Kasumi-1 (cell line): ENCODE measurements at regions not wholly inside any gene's neighbourhood (a gene's known extent, or its start where the extent isn't known, plus 50 kb on each side); places are given as distances from the start of the nearest gene placed in this dataset.

Experiments
- DNase-seq, 2 experiments: peaks; one replicate each; lab custom pipeline; 2025; lab: John Stamatoyannopoulos, UW

DNA sequence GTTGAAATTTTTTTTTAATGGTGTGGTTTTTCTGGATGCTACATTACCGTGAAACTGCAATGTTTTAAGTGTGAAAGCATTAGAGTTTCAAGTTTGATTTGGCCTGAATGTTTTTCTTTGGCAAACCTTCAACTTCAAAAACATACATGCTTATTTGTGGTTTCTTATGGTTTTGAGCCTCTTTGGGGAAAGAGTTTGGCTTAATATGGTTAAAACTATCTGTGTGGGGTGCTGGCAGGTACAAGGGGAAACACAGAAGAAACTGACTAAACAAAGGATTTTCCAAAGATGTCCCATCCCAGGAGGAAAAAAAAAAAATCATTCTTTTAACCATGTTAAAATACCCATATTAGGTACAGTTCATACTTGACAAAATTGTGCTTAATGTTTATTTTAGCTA lies 121.1 kb downstream of the HGF start:
- DNase-seq, result no peak

- DNase-seq, result no peak
Observed at GRCh38 chr7:81645435-81645834, 124.4 kb downstream of the HGF start.

- DNase-seq, result no peak
Observed at GRCh38 chr7:81641873-81642272, 128.0 kb downstream of the HGF start.

GRCh38 chr7:81638198-81638597 lies 131.6 kb downstream of the HGF start:
- no peak for DNase-seq

DNA sequence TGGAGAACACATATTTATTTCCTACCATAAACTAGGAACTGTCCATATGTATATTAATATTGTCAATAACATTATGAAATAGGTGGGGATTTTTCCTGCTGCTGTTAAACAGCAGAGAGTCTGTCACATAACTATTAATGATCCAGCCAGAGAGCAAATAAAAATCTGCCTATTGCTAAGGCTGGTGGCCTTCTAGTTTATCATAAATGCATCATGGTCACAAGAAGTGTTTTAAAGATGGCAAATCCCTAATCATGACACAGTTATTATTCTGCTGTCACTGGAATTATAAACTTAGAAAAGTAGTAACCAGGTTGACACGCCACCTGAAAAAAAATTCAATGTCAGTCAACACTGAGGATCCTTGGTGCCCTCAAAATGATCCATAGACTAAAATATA lies 132.3 kb downstream of the HGF start:
- DNase-seq, result no peak

DNA sequence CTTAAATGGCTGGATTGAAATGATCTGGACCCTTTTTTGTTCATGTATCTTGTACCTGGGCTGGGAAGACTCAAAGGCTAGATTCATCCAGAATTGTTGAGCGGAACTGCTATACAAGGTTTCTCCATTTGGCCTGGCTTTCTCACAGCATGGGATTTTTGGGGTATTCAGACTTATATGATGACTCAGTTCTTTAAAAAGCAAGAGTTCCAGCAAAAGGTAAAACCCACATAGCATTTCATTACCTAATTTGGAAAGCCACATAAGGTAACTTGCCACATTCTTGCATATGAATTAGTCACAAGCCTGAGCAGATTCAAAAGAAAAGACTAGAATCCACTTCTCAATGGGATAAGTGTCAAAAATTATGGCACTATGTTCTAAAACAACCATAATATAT lies 137.4 kb downstream of the HGF start:
- DNase-seq, result no peak

DNA sequence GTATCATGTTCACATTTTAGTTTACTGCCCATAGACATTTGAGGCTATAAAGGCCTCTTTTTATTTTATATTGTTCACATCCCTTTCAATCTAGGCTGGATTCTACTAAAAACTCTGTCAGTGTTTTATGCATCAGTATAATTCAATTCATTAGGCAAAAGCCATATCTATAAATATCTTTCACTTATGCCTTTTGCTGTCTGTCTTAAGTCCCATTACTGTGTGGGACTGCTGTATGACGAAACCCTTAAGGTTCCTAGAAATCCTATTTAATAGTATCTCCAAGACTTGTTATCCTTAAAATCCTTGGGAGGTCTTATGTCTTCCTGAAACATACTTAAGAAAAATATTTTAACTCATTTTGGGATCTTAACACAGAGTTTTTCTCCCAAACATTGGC lies 139.2 kb downstream of the HGF start:
- DNase-seq, result no peak

GRCh38 chr7:81629702-81630101 lies 140.1 kb downstream of the HGF start:
- DNase-seq, result no peak

DNA sequence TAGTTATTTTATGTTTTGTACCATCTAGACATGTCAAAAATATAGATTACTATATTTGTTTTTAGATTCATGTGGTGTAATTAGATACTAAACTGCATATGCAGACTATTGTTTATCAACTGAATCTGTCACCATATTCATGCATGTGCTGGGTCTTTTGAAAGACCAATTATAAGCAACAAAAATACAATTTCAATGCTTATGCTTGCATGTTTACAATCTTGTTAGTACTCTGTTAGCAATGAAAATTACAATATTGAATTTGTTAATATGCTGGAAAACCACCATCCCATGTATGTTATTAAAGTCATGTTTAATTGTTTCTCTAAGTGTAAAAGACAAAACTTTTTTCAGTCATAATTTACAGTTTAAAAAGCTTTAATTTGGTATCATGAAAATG lies 140.9 kb downstream of the HGF start:
- no peak for DNase-seq

GRCh38 chr7:81627536-81628287 lies 142.1 kb downstream of the HGF start:
- no peak for DNase-seq

GRCh38 chr7:81626008-81626407 lies 143.8 kb downstream of the HGF start:
- DNase-seq, result no peak

DNA sequence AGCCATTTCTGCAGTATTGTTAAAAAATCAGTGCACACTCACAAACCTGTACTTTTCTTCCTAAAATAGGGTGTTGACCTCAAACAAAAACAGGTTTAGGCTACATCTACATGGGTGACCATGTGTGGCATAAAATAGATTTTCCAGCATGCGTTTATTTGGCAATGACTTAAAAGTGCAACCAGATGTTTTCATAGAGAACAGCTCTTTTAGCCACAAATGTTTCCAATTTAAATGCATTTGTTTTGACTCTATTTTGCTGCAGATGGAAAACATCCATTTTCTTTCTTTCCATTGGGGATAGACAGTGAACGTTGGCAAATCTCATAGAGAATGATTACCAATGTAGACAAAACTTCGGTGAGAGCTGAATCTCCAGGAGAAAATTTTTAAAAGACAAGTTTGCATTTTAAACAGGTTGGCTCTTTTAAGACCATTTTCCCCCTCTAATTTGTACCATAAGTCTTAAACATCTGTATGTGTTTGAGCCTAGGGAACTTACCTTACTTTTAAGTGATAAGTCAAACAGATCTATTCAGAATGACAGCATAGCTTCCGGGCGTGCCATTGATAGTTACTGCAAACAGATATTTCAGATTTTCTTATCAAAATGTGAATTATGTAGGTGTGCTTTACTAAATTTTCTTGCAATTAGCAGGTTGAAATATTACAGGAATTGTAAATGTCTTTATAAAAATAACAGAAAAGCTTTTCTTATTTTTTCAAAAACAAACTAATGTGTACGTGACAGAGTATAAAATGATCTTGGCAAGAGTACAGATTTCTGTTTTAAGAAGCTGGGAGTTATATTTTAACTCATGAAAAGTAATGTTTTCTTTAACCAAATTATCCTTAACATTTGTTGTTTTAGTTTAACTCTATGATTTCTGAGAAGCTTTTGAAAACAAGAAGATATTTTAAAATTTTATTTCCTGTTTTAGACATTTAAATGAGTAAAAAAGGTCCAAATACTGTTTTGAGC lies 144.9 kb downstream of the HGF start:
- no peak for DNase-seq

DNA sequence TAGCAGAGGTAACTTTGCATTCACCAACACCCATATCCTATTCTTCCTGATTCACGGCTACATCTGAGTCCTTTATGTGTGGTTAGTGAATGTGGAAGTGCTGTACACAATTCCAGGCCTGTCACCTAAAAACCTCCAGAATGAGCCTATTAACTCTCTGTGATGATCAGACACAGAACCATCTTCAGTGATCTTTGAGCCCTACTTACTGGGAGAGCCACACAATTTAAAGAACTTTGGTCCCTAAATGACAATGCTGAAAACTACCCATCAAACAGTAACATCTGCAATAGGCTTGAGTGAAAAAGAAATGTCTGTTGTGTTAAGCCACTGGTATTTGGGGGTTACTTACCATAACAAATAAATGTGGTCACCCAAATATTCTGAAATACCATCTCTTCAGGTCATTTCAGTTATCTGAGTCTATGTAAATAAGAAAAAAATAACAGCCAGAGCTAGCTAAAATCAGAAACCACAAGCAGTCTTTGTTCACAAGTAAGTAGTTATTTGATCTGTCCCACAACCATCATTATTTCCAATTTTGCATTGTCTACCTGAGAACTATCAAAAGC lies 145.7 kb downstream of the HGF start:
- DNase-seq, result no peak

GRCh38 chr7:81623251-81623855 lies 146.5 kb downstream of the HGF start:
- DNase-seq, result no peak

- no peak for DNase-seq
Observed at GRCh38 chr7:81621893-81622292, 148.0 kb downstream of the HGF start.

DNA sequence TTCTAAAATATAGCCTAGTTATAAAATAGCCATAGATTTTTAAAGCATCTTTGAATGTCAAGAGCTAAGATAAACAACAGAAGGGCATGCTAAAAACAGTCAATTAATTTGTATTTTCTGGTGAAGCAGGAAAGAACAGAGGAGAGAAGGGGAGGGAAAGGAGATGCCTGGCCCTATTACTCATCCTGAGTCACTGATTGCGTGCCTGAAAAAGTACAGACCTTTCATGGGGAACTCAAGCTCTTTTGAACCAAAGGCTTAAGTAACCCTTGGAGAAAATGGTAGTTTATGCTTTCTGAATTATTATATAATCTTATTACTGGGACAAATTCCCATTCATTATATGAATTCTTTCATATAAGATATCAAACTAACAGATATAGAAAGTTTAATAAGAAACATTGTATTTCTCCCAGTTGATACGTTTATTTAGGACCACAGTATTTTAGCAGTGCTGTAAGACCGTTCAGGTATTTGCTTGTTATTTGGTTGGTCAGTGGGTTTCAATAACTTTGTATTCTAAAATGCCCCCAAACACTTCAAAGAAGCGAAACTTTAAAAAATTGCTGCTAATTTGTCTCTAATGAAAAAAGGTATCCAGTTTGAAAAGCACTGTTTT lies 151.3 kb downstream of the HGF start:
- no peak for DNase-seq

DNA sequence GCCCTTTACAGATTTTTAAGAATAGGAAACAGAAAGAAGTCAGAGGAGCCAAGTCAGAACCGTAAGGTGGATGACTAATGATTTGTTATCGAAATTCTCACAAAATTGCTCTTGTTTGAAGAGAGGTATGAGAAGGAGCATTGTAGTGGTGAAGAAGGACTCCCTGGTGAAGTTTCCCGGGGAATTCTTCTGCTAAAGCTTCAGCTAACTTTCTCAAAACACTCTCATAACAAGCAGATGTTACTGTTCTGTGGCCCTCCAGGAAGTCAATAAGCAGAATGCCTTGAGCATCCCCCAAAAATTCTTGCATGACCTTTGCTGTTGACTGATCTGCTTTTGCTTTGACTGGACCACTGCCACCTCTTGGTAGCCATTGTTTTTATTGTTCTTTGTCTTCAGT lies 152.9 kb downstream of the HGF start:
- no peak for DNase-seq

DNA sequence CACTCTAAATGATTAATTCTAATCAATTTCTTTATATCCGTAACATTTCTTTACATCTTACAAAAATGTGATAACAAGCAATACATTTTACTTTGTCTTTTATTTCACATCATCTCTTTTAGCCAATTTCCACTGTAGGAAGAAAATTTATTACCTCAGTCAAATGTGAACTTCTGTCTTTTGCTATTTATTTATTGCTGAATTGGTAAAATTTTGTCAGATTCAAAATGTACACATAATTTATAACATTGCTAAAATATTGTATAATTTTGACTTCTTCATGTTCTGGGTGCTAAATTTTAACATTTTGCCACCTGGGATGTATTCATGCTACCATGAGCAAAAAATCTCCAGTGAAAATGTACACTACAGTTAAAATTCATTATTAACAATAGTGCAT lies 158.0 kb downstream of the HGF start:
- DNase-seq, result no peak

DNA sequence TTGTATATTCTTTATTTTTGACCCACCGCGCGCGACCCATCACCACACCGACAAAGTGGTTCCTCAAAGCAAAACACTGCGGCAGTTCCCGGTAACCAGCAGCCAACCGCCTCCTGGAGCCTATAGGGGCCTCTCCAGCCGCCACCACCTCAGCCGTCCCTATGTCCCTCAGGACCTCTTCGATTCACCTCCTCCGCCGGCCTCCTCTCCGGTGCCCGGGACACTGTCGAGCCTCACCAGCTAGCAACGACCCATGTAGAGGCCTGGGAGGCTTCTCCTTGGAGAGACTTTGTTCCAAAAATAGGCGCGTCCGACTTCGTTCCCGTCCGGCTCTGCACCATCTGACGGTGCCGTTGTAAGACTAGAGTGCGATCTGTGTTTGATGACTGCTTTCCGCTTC lies 158.8 kb downstream of the HGF start:
- DNase-seq, result no peak

GRCh38 chr7:81608748-81609382 lies 161.0 kb downstream of the HGF start:
- DNase-seq, result no peak

- DNase-seq, result no peak
Observed at GRCh38 chr7:81607987-81608386, 161.9 kb downstream of the HGF start.
